Kidney glomerular epithelial cell (primary cell): ENCODE measurements at regions not wholly inside any gene's neighbourhood (a gene's known extent, or its start where the extent isn't known, plus 50 kb on each side); places are given as distances from the start of the nearest gene placed in this dataset.

Experiments used
- DNase-seq: peaks from one replicate; lab custom pipeline; 2025; lab: John Stamatoyannopoulos, UW

GRCh38 chr10:61188101-61188500 is 244.1 kb upstream of the RHOBTB1 start:
- no peak for DNase-seq

GRCh38 chr10:61187601-61188000 is 243.6 kb upstream of the RHOBTB1 start:
- no peak for DNase-seq

DNA sequence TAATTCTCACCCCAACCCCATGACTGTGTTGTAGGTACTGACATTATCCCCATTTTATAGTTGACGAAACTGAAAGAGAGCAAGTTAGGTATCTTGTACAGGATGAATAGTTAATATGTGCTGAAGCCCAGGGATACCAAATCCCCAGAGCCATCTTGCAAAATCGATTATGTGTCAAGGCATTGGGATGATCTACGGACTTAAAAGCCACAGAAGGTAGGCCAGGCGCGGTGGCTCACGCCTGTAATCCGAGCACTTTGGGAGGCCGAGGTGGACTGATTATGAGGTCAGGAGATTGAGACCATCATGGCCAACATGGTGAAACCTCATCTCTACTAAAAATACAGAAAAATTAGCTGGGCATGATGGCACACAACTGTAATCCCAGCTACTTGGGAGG is 242.4 kb upstream of the RHOBTB1 start:
- DNase-seq = no peak

- DNase-seq = no peak
These were observed 240.4 kb upstream of the RHOBTB1 start for GRCh38 chr10:61184429-61184828.

- DNase-seq = no peak
These were observed 240.0 kb upstream of the RHOBTB1 start for GRCh38 chr10:61183967-61184366.

DNA sequence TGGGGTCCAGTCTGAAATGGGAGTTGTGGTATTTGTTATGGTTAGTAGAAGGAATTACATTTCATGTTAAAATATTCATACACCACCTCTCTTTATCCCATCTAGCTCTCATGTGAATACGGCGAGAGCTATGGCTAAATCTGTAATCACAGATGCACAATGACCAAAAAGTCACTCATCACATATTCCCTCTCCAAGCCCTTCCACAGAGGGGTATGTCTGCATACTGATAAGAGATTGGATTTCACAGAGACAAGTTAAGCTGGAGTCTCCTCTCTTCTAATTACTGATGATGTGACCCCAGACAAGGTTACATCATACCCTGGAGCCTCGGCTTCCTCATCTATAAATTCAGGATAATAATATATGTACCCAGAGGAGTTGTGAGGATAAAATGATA is 237.8 kb upstream of the RHOBTB1 start:
- DNase-seq = no peak

DNA sequence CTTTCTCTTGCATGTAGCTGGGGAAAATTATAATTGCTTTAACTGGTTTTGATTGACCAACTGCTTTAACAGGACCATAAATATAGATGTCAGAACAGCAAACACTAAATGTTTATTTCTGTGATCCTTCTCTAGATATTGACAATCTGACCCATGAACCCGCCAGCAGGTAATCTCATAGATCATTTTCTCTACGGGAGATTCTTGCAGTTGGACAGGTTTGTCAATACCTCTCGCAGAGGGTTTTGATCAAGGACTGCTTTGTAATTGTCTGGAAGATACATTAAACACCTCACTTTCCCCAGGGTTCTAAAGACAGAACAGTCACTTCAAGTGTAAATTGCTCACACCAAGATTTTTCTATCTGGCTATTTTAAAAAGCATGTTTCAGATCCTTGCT is 235.8 kb upstream of the RHOBTB1 start:
- DNase-seq = no peak

GRCh38 chr10:61176424-61176823 is 232.4 kb upstream of the RHOBTB1 start:
- no peak for DNase-seq

- no peak for DNase-seq
These were observed 231.3 kb upstream of the RHOBTB1 start for GRCh38 chr10:61175316-61175715.

DNA sequence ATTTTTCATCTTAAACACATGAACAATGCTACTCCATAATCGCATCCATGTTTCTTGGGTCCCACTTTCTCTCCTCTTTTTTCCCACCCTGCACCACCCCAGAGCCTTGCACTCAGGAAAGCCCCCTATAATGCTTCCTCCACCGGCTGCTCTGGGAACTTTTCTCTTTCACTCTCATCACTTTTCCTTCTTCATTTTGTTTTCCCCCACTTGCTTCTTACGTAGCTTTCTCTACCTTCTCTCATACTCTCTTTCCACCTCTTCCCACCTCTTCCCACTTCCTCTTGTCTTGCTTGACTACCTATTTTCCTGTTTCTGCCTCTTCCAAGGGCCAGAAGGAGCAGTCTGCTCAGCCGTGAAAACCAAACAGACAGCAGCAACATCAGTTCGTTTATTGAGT is 229.5 kb upstream of the RHOBTB1 start:
- no peak for DNase-seq

DNA sequence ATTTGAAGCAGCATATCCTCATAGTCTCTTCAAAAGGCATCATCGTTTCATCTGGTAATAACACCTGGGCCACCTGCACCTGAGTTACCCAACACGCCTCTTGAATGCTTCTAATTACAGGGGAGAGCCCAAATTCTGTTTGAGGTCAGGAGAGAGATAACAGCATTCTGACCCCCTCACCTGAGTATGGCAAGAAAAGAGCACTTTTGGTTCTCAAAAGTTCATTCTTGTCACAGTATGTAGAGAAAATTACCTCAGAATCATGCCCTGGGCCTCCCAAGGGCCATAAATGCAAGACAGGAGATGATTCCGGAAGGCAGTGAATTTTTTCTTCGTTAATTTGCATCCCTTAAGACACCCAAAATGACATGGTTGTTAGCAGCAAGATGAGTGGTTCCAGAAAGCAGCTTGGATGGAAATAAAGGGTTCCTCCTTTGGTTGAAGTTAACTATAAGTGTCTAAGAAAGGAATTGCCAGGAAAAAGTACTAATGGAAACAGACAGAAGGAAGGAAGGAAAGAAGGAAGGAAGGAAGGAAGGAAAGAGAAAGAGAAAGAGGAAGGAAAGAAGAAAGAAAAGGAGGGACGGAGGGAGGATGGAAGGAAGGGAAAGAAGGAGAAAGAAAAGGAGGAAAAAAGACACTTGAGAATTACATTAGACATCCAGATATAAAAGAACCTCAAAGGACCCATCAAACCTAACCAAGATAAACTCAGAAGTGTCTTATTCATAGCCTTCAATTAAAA is 228.4 kb upstream of the RHOBTB1 start:
- no peak for DNase-seq

DNA sequence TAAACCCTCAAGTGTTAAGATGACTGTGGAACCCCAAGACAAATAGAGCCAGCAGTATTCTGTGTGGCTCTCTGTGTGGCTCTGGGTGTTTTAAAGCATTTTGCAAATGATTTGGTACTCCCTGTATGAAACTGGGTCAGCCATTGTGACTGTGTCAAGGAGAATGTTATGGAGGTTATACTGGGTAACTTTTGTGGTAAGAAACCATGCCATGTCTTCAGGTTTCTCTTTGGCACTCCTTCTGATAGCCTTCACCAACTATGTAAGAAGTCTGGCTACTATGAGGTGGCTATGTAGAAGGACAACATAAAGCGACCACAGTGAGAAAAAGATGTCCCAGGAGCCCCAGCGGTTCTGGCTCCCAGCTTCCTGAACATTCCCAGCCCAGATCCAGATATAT is 226.6 kb upstream of the RHOBTB1 start:
- DNase-seq = no peak

DNA sequence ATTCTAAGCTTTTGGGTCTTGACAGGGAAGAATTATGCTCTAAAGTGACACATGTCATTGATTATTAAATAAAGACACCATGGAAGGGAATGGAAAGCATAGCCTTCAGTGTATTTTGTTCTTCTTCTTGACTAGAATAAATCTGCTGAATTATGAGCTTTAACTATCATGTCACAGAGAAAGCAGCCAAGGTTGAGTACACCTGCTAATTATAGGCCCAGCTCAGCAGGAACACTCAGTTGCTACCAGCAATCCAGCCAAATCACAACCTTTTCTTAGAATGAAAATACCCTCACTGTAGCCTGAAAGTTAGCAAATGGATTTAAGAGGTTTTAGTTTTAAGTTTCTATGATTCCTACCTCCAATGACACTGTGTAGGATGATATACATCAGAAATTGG is 225.3 kb upstream of the RHOBTB1 start:
- no peak for DNase-seq

DNA sequence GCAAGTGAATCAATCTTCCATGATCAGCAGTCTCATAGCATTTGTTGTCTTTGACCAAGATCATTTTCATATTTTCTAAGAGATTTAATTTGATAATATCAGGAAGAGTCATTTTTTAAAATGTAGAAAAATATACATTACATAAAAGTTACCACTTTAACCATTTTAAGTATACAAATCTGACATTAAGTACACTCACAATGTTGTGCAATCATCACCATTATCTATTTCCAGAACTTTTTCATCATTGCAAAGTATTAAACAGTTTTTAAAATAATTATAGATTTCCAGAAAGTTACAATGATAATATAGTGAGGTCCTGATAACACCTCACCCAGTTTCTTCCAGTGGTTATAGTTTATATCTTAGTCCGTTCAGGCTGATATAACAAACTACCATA is 222.5 kb upstream of the RHOBTB1 start:
- no peak for DNase-seq

DNA sequence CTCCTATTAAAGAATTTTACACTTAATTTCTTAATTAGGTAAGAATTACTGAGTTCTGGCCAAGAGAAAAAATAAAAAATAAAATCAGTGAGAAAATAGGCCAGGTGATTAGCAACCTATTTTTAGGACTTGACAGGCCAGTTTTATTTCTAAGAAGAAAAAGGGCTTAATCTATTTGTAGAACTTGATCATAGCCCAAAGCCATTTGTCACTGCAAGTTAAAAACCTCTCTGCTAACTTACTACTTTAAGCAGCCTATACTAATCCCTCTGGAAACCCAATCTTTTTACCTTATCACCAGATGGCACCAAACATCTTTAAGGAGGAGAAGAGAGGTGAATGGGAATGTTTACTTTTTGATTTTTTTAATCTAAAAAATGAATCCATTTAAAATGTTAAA is 222.1 kb upstream of the RHOBTB1 start:
- DNase-seq = no peak

DNA sequence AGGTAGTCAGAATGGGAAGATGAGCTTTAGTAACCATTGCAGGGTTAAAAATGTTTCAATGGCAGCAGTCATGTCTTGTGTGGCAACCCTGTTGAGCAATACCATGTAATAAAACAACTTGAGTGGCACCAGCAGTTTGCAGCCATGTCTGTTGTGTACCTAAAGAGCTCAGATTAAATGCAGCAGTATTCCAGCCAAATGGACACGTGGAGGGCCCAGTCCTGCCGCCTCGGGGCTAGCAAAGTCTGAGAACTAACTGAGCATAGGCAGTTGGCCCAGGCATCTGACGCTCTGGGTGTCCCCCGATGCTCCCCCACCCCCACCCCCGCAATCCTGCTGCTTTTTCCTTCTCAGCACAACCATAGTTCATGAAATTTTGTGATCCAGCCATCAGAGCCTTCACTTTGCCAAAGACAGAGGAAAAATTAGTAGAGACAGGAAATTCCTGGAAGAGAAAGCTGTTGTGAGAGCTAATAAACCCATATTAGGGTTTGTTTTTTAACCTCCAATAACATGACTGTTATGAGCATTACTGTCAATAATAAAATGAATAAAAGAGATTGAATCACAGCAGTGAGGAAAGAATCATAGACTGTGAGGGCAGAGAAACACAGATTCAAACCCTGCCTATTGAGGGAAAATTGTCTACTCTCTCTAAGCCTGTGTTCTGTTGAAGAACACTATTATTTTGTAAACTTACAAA is 220.6 kb upstream of the RHOBTB1 start:
- DNase-seq = no peak

DNA sequence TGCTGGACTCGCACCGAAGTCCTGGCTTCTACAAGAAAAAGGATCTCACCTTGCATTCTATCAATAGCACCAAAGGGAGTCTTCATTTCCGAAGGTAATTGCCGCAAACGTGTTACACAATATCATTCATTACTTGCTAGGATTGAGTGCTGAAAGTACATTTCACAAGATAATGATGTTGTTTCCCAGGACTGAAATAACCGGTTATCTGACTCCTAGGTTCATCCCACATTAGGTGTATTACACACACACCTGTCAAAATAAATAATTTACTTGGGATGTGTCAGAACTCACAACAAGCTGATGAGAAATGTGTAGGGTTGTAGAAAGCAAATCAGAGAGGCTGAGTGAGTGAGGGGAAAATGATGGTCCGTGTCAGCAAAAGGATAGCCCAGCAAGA is 219.4 kb upstream of the RHOBTB1 start:
- DNase-seq = no peak

DNA sequence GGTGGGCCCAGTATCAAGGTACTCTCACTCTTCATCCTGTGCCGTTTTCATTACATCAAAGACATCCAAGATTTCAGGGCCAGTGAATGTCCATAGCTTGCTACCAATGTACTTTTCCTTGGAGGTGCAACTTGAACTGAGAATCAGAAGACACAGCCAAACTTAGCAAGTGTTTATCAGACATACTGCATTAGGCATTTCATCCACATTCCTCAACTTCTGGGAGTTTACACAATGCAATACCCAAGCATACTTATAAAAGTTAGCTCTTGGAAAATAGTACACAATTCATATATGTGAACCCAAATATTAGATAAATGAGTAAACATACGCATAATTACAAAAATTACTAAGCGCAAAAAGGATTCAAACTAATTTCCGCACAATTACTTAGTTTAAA is 216.3 kb upstream of the RHOBTB1 start:
- no peak for DNase-seq

GRCh38 chr10:61159253-61159652 is 215.3 kb upstream of the RHOBTB1 start:
- no peak for DNase-seq

- no peak for DNase-seq
These were observed 213.2 kb upstream of the RHOBTB1 start for GRCh38 chr10:61157182-61157581.

GRCh38 chr10:61153771-61154170 is 209.8 kb upstream of the RHOBTB1 start:
- DNase-seq = no peak

- DNase-seq = no peak
These were observed 207.1 kb upstream of the RHOBTB1 start for GRCh38 chr10:61151059-61151458.

DNA sequence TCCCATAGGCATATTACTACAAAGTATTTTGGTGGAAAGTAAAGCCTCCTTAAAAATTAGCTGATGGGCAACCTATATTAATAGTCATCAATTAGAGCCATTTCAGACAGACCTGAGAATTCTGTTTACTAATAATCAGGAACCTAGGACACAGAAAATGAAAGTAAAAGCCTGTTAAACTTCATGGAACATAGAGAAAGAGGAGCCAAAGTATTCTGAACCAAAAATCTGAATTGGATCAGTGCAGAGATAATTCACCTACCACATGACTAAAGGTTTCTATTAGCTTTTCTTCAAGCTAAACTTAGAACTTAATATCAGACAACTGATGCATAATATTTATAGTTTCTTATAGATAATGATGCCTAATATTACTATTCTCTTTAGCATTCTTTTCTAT is 204.5 kb upstream of the RHOBTB1 start:
- no peak for DNase-seq

GRCh38 chr10:61142987-61143386 is 199.0 kb upstream of the RHOBTB1 start:
- DNase-seq = no peak
